Keratinocyte (primary cell): ENCODE measurements at regions not wholly inside any gene's neighbourhood (a gene's known extent, or its start where the extent isn't known, plus 50 kb on each side); places are given as distances from the start of the nearest gene placed in this dataset.

Source experiments
- DNase-seq: peaks from one replicate; pipeline ENCODE4 v3.0.0-alpha.2; 2011; ENCODE audit warnings: low read depth, missing footprints, low spot score
- FAIRE-seq: peaks from 2 replicates; lab custom pipeline; 2011; peaks lifted over from hg19 to GRCh38; lab: Jason Lieb, UNC
- H2AFZ ChIP-seq: 2 replicates; pipeline ENCODE4 v1.6.0; 2012; ENCODE audit warnings: low read length, control low read depth, inconsistent platforms; ENCODE audit not compliant: control insufficient read depth
- H3K27ac ChIP-seq: 2 replicates; pipeline ENCODE4 v1.5.1; 2011; ENCODE audit warnings: low read length; ENCODE audit not compliant: control insufficient read depth, insufficient read depth
- H3K27me3 ChIP-seq: 3 replicates; pipeline ENCODE4 v1.6.0; 2011; ENCODE audit warnings: low read length; ENCODE audit not compliant: control insufficient read depth, insufficient read depth; ENCODE audit errors: extremely low read depth
- H3K36me3 ChIP-seq, 2 experiments: 2 replicates in 1 of 2; 3 replicates in 1 of 2; pipeline ENCODE4 v1.5.1; 2011; ENCODE audit warnings: low read length in 2 of 2, mild to moderate bottlenecking in 1 of 2; ENCODE audit not compliant: control insufficient read depth in 2 of 2, insufficient read depth in 2 of 2; ENCODE audit errors: extremely low read depth in 1 of 2
- H3K4me1 ChIP-seq: 3 replicates; pipeline ENCODE4 v1.5.1; 2011; ENCODE audit warnings: low read length; ENCODE audit not compliant: control insufficient read depth, insufficient read depth; ENCODE audit errors: extremely low read depth
- H3K4me2 ChIP-seq: 3 replicates; pipeline ENCODE4 v1.6.0; 2011; ENCODE audit warnings: low read depth, low read length; ENCODE audit not compliant: control insufficient read depth, insufficient read depth; ENCODE audit errors: extremely low read depth
- H3K4me3 ChIP-seq, 3 experiments: fragments of 200-600 bp in 1 of 3; sonication (generic) in 1 of 3; 2 replicates in 2 of 3; 3 replicates in 1 of 3; pipeline ENCODE4 v1.5.1; 2011 to 2016; ENCODE audit warnings: low read length in 3 of 3, mild to moderate bottlenecking in 3 of 3, control low read depth in 2 of 3, inconsistent platforms in 1 of 3, low read depth in 1 of 3, mixed read lengths in 1 of 3, mixed run types in 1 of 3, moderate library complexity in 1 of 3; ENCODE audit not compliant: control insufficient read depth in 2 of 3, insufficient read depth in 2 of 3; ENCODE audit errors: extremely low read depth in 1 of 3
- H3K79me2 ChIP-seq: 2 replicates; pipeline ENCODE4 v1.6.0; 2012; ENCODE audit warnings: low read length; ENCODE audit not compliant: control insufficient read depth, insufficient read depth
- H3K9ac ChIP-seq: 3 replicates; pipeline ENCODE4 v1.6.0; 2011; ENCODE audit warnings: low read length; ENCODE audit not compliant: control insufficient read depth, insufficient read depth; ENCODE audit errors: extremely low read depth
- H3K9me1 ChIP-seq: 3 replicates; pipeline ENCODE4 v1.6.0; 2011; ENCODE audit warnings: low read length; ENCODE audit not compliant: control insufficient read depth, insufficient read depth; ENCODE audit errors: extremely low read depth
- H3K9me3 ChIP-seq: 2 replicates; pipeline ENCODE4 v1.5.1; 2012; ENCODE audit warnings: low read depth, low read length; ENCODE audit not compliant: control insufficient read depth
- H4K20me1 ChIP-seq: 3 replicates; pipeline ENCODE4 v1.6.0; 2011; ENCODE audit warnings: low read length; ENCODE audit not compliant: control insufficient read depth, insufficient read depth; ENCODE audit errors: extremely low read depth
- EZH2 ChIP-seq: IDR thresholded peaks from one replicate; pipeline ENCODE4 v1.6.1; 2012; ENCODE audit warnings: inconsistent platforms, mild to moderate bottlenecking, low read length, moderate library complexity
- dilution Hi-C: fragments of 300-500 bp; cut with MboI; formaldehyde crosslinking; loops from one replicate; pipeline ENCODE4 v1.7.0; 2020; ENCODE audit warnings: low sequenced_read_pairs; ENCODE audit not compliant: extremely low pct_ligation_motif_present
- TF ChIP-seq, protein P1 (sequence below), 3 experiments: IDR thresholded peaks in 1 of 3; conservative IDR thresholded peaks in 1 of 3; optimal IDR thresholded peaks in 1 of 3; 2 replicates in 2 of 3; 3 replicates in 1 of 3; pipeline versions ENCODE3 to v1.5.1; 2011; ENCODE audit warnings: low read length in 3 of 3, mild to moderate bottlenecking in 3 of 3, moderate library complexity in 2 of 3, control low read depth in 1 of 3, inconsistent platforms in 1 of 3; ENCODE audit not compliant: insufficient read depth in 2 of 3; ENCODE audit errors: extremely low read depth in 1 of 3

DNA sequence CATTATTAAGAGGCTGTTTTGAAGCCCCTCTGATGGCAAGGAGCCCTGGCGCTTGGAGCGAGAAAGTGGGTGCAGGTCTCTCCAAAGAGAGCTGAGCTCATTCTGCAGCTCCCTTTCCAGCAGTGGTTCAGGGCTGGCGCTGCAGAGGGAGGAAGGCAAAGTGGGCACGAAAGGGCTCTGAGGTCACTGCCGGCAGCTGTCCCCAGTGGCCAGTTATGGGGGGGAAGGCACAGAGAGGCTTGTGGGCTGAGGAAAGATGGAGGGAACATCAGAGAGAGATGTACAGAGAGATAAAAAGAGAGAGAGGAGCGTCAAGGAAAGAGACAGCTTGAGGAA, 75.2 kb upstream of the TBX5 start:
- no peak overlapping the region for H3K4me3 ChIP-seq
- no peaks in the 10 kb centered on the region for H3K36me3 ChIP-seq
- H3K9me1 ChIP-seq, result no peaks in the 10 kb centered on the region
- H3K9me3 ChIP-seq, result no peaks in the 10 kb centered on the region
- H3K9ac ChIP-seq, result no peak overlapping the region
- H3K27me3 ChIP-seq, result peaks cover 42% of the 10 kb centered on the region
- H3K4me1 ChIP-seq, result no peaks in the 10 kb centered on the region
- H3K4me2 ChIP-seq, result no peak overlapping the region
- H3K79me2 ChIP-seq, result no peaks in the 10 kb centered on the region
- H2AFZ ChIP-seq, result no peak overlapping the region
- FAIRE-seq, result no peak
- no peaks in the 10 kb centered on the region for H4K20me1 ChIP-seq
- TF ChIP-seq EZH2, result no peak
- TF ChIP-seq, protein P1, sequence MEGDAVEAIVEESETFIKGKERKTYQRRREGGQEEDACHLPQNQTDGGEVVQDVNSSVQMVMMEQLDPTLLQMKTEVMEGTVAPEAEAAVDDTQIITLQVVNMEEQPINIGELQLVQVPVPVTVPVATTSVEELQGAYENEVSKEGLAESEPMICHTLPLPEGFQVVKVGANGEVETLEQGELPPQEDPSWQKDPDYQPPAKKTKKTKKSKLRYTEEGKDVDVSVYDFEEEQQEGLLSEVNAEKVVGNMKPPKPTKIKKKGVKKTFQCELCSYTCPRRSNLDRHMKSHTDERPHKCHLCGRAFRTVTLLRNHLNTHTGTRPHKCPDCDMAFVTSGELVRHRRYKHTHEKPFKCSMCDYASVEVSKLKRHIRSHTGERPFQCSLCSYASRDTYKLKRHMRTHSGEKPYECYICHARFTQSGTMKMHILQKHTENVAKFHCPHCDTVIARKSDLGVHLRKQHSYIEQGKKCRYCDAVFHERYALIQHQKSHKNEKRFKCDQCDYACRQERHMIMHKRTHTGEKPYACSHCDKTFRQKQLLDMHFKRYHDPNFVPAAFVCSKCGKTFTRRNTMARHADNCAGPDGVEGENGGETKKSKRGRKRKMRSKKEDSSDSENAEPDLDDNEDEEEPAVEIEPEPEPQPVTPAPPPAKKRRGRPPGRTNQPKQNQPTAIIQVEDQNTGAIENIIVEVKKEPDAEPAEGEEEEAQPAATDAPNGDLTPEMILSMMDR (optimal IDR thresholded peaks at IDR 0.05 in 1 of 3, IDR thresholded peaks at IDR 0.05 in 1 of 3, conservative IDR thresholded peaks at IDR 0.05 in 1 of 3; ENCODE audit: extremely low read depth in 1 of 3, insufficient read depth in 2 of 3, low read length in 3 of 3), result no peak
- dilution Hi-C loops, result no loop called here
- no peak overlapping the region for H3K27ac ChIP-seq
- no peak for DNase-seq

DNA sequence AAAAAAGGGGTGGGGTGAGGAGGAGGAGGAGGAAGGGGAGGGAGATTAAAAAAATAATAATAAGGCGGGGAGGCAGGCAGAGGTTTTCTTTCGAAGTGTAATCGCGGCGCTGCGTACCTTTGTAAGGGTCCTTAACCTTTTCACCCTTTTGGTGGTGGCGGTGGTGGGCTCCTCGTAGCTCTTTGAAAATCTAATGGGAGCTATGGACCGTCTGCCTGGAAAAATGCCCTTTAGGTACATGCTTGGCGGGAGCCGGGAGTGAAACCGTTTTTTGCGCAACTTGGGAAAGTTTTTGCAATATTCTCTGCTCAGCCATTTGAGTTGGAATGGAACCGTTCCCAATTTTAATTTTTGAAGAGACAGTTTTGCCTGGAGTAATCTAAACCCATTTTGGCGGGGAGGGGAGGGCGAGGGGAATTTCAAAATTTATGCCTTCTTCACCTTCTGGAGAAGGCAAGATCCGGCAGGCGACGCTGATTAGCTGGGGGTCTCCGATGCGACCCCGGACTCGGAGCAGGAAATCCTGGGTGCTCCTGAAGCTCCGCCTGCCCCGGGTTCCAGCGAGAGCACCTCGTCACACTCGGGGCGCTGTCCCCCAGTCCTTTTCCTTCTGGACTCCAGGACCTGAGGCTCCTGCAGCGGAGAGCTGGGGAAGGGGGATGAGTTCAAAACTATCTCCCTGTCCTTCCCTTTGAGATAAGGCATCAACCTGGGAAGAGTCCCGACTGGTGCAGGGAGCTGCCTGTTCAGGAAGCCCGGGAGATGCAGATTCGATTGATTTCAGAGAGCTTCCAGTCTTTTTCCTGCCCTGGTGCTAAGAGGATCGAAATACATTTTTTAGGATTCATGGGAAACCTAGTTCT, 74.6 kb upstream of the TBX5 start:
- no peak overlapping the region for H2AFZ ChIP-seq
- dilution Hi-C loops, result no loop called here
- no peak for FAIRE-seq

More for the DNA sequence above, 74.6 kb upstream of the TBX5 start:
- H3K79me2 ChIP-seq, result no peaks in the 10 kb centered on the region
- H3K9ac ChIP-seq, result no peak overlapping the region
- H3K27me3 ChIP-seq, result peaks cover 42% of the 10 kb centered on the region
- no peaks in the 10 kb centered on the region for H3K9me3 ChIP-seq
- peak overlapping the region; percentile 64 for H3K4me2 ChIP-seq
- H3K4me1 ChIP-seq, result no peaks in the 10 kb centered on the region
- H3K4me3 ChIP-seq, result peak overlapping the region in 2 of 3 experiments; percentile 26 to 32
- no peak overlapping the region for H3K27ac ChIP-seq
- H4K20me1 ChIP-seq, result no peaks in the 10 kb centered on the region
- H3K36me3 ChIP-seq, result no peaks in the 10 kb centered on the region
- no peaks in the 10 kb centered on the region for H3K9me1 ChIP-seq
- TF ChIP-seq EZH2, result no peak
- TF ChIP-seq, protein P1 (optimal IDR thresholded peaks at IDR 0.05 in 1 of 3, IDR thresholded peaks at IDR 0.05 in 1 of 3, conservative IDR thresholded peaks at IDR 0.05 in 1 of 3; ENCODE audit: extremely low read depth in 1 of 3, insufficient read depth in 2 of 3, low read length in 3 of 3), result no peak
- no peak for DNase-seq
